Psoas muscle (tissue), 7 donors: ENCODE measurements at regions not wholly inside any gene's neighbourhood (a gene's known extent, or its start where the extent isn't known, plus 50 kb on each side); places are given as distances from the start of the nearest gene placed in this dataset.
"Not testable (repeated sequence)": the region's sequence is repeated elsewhere in the genome, so short reads cannot be mapped to it uniquely, and the experiment has no call there.

Experiments
- ATAC-seq, 4 donors: fragments of 200-7000 bp; cut with Tn5 transposase; one replicate each; pipeline ENCODE4 v1.9.1; 2020; ENCODE audit warnings: moderate library complexity in 3 of 4, mild to moderate bottlenecking in 2 of 4
- DNase-seq, 2 donors: peaks; one replicate each; pipeline ENCODE4 v3.0.0-alpha.2; 2020
- H3K27ac ChIP-seq: fragments of 200-600 bp; one replicate; pipeline ENCODE4 v1.8.0; 2022
- H3K27me3 ChIP-seq, 3 donors: fragments of 200-600 bp in 1 of 3; one replicate each; pipeline versions ENCODE4 v1.6.1 to v1.8.0; 2013 to 2022; ENCODE audit warnings: low read length in 2 of 3, mild to moderate bottlenecking in 2 of 3, moderate library complexity in 1 of 3; ENCODE audit not compliant: insufficient read depth in 3 of 3
- H3K36me3 ChIP-seq, 2 donors: fragments of 200-600 bp in 1 of 2; one replicate each; pipeline versions ENCODE4 v1.6.1 to v1.8.0; 2013 to 2022; ENCODE audit warnings: low read depth in 1 of 2, mild to moderate bottlenecking in 1 of 2, moderate library complexity in 1 of 2; ENCODE audit not compliant: insufficient read depth in 1 of 2
- H3K4me1 ChIP-seq: fragments of 200-600 bp; one replicate; pipeline ENCODE4 v1.8.0; 2022
- H3K4me3 ChIP-seq: fragments of 200-600 bp; one replicate; pipeline ENCODE4 v1.8.0; 2022; ENCODE audit warnings: mild to moderate bottlenecking
- H3K9me3 ChIP-seq: fragments of 200-600 bp; one replicate; pipeline ENCODE4 v1.8.0; 2022
- CTCF ChIP-seq: fragments of 200-600 bp; IDR thresholded peaks from one replicate; pipeline ENCODE4 v1.8.0; 2022; ENCODE audit warnings: antibody characterized with exemption
- WGBS, 3 donors: extraction: QIAGEN DNeasy Blood & Tissue Kit; methylation state at CpG; one replicate each; pipeline versions ENCODE4 v1.1.6 to v1.1.7; 2013; 5-methylcytosine and 5-hydroxymethylcytosine counted together
- intact Hi-C, 2 donors: fragments of 100-400 bp; cut with DNase I; formaldehyde crosslinking; loops; one replicate each; pipeline versions ENCODE4 v1.11.0 to v1.14.2; 2022
- donor health status: healthy with polysubstance abuse.
- donor health status: DM: no; HTN: no; CAD: no; lungs with moderate emphysema.
- donor health status: Bipolar disorder and iron deficiency.
- donor health status: healthy.
- donor health status: DM: yes; HTN: yes; CAD: no.
- donor health status: DM: no; HTN: no; CAD: no.
- donor health status: DM: yes; HTN: yes; CAD: no.

GRCh38 chr3:1456781-1457311 lies 364.0 kb downstream of the CNTN6 start:
- WGBS, 3 donors: 65 to 73% (median 71%) methylated on average over 3 of the region's 3 CpGs

GRCh38 chr3:1462371-1462770 lies 369.5 kb downstream of the CNTN6 start:
- ATAC-seq (no peak), DNase-seq (no peak)
- H3K36me3 ChIP-seq: no peaks in the 10 kb centered on the region
- H3K27ac ChIP-seq: no peak overlapping the region
- no peaks in the 10 kb centered on the region for H3K9me3 ChIP-seq
- intact Hi-C loops: no loop called here
- H3K4me1 ChIP-seq: no peaks in the 10 kb centered on the region
- no peak for TF ChIP-seq CTCF
- no peaks in the 10 kb centered on the region for H3K27me3 ChIP-seq
- H3K4me3 ChIP-seq: no peak overlapping the region
- WGBS, 3 donors: 65 to 74% (median 73%) methylated on average over 2 of the region's 2 CpGs

More at GRCh38 chr3:1456781-1457311, 364.0 kb downstream of the CNTN6 start:
- H3K27ac ChIP-seq: no peak overlapping the region
- no peak for TF ChIP-seq CTCF
- intact Hi-C loops: no loop called here
- DNase-seq: no peak
- H3K36me3 ChIP-seq: no peaks in the 10 kb centered on the region
- H3K27me3 ChIP-seq: no peaks in the 10 kb centered on the region
- H3K9me3 ChIP-seq: no peaks in the 10 kb centered on the region
- no peak for ATAC-seq
- no peak overlapping the region for H3K4me3 ChIP-seq
- no peaks in the 10 kb centered on the region for H3K4me1 ChIP-seq

GRCh38 chr3:1462856-1463450 lies 370.1 kb downstream of the CNTN6 start:
- Histone ChIP-seq H3K4me3 (no peak overlapping the region), H3K36me3 (no peaks in the 10 kb centered on the region), H3K4me1 (no peaks in the 10 kb centered on the region), H3K9me3 (no peaks in the 10 kb centered on the region), H3K27ac (no peak overlapping the region), H3K27me3 (no peaks in the 10 kb centered on the region)
- 53 to 65% (median 60%) methylated on average over 3 of the region's 3 CpGs for WGBS, 3 donors
- ATAC-seq (no peak), DNase-seq (no peak)
- intact Hi-C loops: no loop called here
- TF ChIP-seq CTCF: no peak

- DNase-seq, intact Hi-C loops: not testable (repeated sequence)
Measured at GRCh38 chr3:1465091-1465490, 372.3 kb downstream of the CNTN6 start.

GRCh38 chr3:1468145-1468544 lies 375.3 kb downstream of the CNTN6 start:
- no peak for TF ChIP-seq CTCF
- Histone ChIP-seq H3K9me3 (no peaks in the 10 kb centered on the region), H3K36me3 (no peaks in the 10 kb centered on the region), H3K4me3 (no peak overlapping the region), H3K27ac (no peak overlapping the region), H3K27me3 (no peaks in the 10 kb centered on the region), H3K4me1 (no peaks in the 10 kb centered on the region)
- intact Hi-C loops: no loop called here
- DNase-seq: no peak
- WGBS, 3 donors: 76 to 79% (median 77%) methylated on average over 4 of the region's 4 CpGs
- ATAC-seq: no peak

More at GRCh38 chr3:1465091-1465490, 372.3 kb downstream of the CNTN6 start:
- ATAC-seq, H3K4me3 ChIP-seq, H3K27ac ChIP-seq, H3K9me3 ChIP-seq, H3K4me1 ChIP-seq, H3K36me3 ChIP-seq, H3K27me3 ChIP-seq: not testable (repeated sequence)
- 84 to 89% (median 85%) methylated on average over 8 to 10 of the region's 10 CpGs for WGBS, 3 donors
